GM12872 (cell line): ENCODE measurements at regions not wholly inside any gene's neighbourhood (a gene's known extent, or its start where the extent isn't known, plus 50 kb on each side); places are given as distances from the start of the nearest gene placed in this dataset.

Experiments used
- TF ChIP-seq, protein P1 (sequence below): IDR thresholded peaks from 3 replicates; pipeline ENCODE4 v1.5.1; 2011; ENCODE audit warnings: low read depth, mild to moderate bottlenecking, low read length, moderate library complexity; ENCODE audit not compliant: insufficient read depth

DNA sequence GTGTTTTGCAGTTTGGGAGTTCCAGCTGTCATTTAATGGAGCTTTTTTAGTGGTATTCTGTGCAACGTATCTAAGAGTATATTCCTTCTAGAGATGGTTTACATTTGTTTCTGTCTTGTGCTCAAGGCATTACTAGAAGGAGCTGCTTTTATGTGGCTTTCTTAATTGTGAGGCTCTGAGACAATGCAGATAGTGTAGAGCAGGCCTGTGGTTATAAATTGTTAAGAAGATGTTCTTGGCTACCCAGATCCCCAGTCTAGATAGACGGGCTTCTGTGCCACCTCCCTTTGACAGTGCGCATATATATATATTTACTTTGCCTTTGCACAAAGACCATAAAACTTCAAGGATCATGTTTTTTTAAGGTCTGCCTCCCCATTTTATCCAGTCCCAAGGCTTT lies 160.8 kb upstream of the PODXL start:
- TF ChIP-seq, protein P1, sequence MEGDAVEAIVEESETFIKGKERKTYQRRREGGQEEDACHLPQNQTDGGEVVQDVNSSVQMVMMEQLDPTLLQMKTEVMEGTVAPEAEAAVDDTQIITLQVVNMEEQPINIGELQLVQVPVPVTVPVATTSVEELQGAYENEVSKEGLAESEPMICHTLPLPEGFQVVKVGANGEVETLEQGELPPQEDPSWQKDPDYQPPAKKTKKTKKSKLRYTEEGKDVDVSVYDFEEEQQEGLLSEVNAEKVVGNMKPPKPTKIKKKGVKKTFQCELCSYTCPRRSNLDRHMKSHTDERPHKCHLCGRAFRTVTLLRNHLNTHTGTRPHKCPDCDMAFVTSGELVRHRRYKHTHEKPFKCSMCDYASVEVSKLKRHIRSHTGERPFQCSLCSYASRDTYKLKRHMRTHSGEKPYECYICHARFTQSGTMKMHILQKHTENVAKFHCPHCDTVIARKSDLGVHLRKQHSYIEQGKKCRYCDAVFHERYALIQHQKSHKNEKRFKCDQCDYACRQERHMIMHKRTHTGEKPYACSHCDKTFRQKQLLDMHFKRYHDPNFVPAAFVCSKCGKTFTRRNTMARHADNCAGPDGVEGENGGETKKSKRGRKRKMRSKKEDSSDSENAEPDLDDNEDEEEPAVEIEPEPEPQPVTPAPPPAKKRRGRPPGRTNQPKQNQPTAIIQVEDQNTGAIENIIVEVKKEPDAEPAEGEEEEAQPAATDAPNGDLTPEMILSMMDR, result no peak

DNA sequence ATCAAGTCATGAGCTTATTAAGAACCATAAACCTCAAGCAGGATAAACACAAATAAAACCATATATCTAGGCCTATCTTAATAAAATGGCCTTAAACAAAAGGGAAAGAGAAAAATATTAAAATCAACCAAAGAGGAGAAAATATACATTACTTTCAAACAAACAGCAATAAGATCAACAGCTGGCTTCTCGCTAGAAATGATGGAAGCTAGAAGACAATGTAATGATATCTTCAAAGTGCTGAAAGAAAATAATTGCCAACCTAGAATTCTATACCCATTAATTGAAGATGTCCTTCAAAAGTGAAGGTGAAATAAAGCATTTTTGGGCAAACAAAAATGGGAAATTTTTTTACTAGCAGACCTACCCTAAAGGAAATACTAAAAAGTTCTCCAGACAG lies 142.9 kb upstream of the PODXL start:
- TF ChIP-seq, protein P1, result no peak

DNA sequence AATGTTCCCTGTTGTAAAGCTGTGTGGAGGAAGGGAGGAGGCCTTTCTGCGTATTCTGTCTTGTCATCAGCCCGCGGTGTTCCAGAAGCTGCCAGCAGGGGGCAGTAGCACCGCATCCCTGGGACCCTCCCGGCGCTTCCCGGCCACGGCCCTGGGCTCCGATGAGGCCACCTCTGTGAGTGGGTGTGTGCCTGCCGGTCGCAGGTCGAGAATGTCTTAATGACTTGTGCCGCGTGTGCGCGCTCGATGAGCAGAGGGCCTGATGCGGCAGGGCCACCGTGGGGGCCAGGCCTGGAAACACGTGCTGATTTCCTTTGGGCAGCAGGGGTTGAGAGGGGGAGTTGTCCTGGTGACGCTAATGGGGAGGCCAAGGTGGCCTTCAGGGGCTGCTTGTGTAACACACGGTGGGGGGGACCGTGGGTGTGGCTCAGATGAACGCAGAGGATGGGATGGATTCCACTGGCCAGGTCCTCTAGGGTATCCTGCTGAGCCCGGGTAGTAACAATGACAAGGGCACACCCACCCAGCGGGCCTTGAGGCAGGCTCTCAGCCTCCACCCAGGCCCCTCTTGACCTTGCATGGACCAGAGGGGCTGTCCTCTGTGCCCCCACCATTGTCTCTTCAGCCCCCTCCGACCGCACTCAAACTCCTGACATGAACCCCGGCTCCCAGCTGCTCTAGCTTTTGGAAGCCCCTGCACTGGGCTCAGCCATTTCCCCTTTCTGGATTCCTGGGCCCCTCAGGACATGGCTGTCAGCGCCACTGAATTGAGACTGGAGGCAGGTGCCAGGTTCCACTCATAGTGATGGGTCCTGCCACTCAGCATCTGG lies 135.9 kb upstream of the PODXL start:
- TF ChIP-seq, protein P1, result peak; percentile 93

DNA sequence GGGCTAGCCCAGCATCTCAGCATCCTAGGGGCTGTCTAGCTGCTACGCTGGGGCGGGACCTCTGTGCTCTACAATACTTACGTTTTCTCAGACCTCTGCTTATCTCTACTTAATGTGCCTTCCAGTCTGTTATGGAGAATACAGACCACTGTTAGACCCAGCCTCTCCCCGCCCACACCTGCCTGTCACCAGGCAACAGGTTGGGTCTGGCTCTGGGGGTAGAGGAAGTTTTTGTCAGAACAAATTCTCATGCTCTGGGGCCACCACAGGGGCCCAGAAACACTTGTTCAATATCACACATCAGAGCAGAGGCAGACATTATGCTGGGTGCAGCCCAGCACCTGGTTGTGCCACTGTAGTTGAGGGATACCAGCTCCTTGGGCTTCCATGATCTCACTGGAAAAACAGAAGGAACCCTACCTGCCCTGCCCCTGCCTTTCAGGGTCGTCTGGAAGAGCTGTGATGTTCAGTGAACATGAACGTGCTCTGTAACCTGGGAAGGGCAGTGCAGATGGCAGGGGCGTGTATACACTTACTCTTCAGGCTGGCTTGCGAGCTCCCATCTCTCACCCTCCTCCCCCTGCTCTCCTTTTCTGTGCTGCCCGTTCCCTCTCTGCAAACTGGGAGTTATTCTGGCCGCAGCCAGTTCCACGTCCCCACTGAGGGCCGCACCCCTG lies 135.2 kb upstream of the PODXL start:
- TF ChIP-seq, protein P1, result no peak

DNA sequence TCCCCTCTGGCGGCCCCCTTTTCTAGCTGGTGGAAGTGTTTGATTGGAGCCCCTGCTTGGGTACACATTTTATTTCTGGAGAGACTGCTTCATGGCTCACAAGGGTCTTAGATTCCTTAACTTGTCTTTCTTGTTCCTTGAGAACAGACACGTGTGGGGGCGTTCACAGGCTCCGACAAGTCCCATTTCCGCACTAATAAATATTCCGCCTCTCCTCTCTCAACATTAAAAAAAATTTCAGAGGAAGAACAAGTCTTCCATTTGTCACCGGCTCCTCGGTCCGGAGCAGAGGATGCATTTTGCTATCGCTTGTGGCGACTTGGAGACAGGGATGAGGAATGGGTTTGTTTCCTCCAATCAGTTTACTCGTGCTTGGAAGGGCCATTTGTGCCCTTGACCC lies 134.0 kb upstream of the PODXL start:
- TF ChIP-seq, protein P1, result no peak

DNA sequence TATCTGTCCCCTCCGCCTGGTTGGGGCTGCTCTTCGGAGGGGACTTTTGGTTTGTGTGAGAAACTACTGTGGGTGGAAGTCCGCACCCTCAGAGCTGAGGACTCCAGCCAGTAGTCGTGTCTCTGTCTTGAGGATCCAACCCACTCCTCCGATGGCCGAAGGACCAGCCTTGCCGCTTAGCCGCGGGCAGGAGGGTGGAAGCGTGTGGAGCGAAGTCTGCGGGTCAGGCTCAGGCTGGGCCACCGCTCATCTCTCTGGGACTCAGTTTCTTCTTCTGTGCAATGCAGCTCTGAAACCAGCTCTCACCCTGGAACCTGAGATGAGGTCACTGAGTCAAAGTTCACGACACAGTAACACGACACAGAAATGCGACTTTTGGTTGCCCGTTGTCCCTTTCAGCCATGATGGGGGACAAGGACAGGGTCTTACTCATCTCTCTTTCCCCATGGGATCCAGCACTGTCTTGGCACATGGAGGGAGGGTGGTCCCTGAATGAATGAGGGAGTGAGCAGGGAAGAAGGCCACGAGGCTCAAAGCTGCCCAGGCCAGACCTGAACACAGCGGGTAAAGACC lies 133.3 kb upstream of the PODXL start:
- TF ChIP-seq, protein P1, result no peak
